Stimulated activated CD4-positive, alpha-beta T cell treated with anti-CD3 and anti-CD28 coated beads, Interleukin-12 subunit alpha, Interleukin-12 subunit beta, amount 100 ng/mL, for 24 hours (primary cell): ENCODE measurements at regions not wholly inside any gene's neighbourhood (a gene's known extent, or its start where the extent isn't known, plus 50 kb on each side); places are given as distances from the start of the nearest gene placed in this dataset.

Experiments
- DNase-seq, 2 experiments: peaks; one replicate each; pipeline ENCODE4 v3.0.0-alpha.2; 2020; ENCODE audit warnings: low read depth in 2 of 2

- DNase-seq, result no peak
Measured at GRCh38 chr10:118175148-118175547, 128.4 kb upstream of the RAB11FIP2 start.

- DNase-seq, result no peak
Measured at GRCh38 chr10:118173296-118173695, 126.6 kb upstream of the RAB11FIP2 start.

- no peak for DNase-seq
Measured at GRCh38 chr10:118171861-118172260, 125.1 kb upstream of the RAB11FIP2 start.

- DNase-seq, result no peak
Measured at GRCh38 chr10:118167056-118167700, 120.4 kb upstream of the RAB11FIP2 start.

- no peak for DNase-seq
Measured at GRCh38 chr10:118163217-118163616, 116.5 kb upstream of the RAB11FIP2 start.

GRCh38 chr10:118161461-118162246, 114.9 kb upstream of the RAB11FIP2 start:
- no peak for DNase-seq

GRCh38 chr10:118153287-118153686, 106.5 kb upstream of the RAB11FIP2 start:
- DNase-seq, result no peak

GRCh38 chr10:118151461-118151860, 104.7 kb upstream of the RAB11FIP2 start:
- DNase-seq, result no peak

GRCh38 chr10:118148247-118148646, 101.5 kb upstream of the RAB11FIP2 start:
- DNase-seq, result no peak

- DNase-seq, result no peak
Measured at GRCh38 chr10:118145256-118145655, 98.5 kb upstream of the RAB11FIP2 start.

GRCh38 chr10:118141471-118141870, 94.7 kb upstream of the RAB11FIP2 start:
- DNase-seq, result no peak

- DNase-seq, result no peak
Measured at GRCh38 chr10:118139321-118139720, 92.6 kb upstream of the RAB11FIP2 start.

GRCh38 chr10:118128675-118129074, 81.9 kb upstream of the RAB11FIP2 start:
- DNase-seq, result no peak

GRCh38 chr10:118118716-118119115, 72.0 kb upstream of the RAB11FIP2 start:
- no peak for DNase-seq

- DNase-seq, result no peak
Measured at GRCh38 chr10:118116715-118117449, 70.1 kb upstream of the RAB11FIP2 start.

GRCh38 chr10:118116362-118116714, 69.6 kb upstream of the RAB11FIP2 start:
- DNase-seq, result no peak

- no peak for DNase-seq
Measured at GRCh38 chr10:118115701-118116100, 69.0 kb upstream of the RAB11FIP2 start.

- DNase-seq, result no peak
Measured at GRCh38 chr10:118114992-118115391, 68.3 kb upstream of the RAB11FIP2 start.

- DNase-seq, result no peak
Measured at GRCh38 chr10:118112543-118113125, 65.9 kb upstream of the RAB11FIP2 start.

- no peak for DNase-seq
Measured at GRCh38 chr10:118110750-118111149, 64.0 kb upstream of the RAB11FIP2 start.

GRCh38 chr10:118108194-118109026, 61.7 kb upstream of the RAB11FIP2 start:
- DNase-seq, result no peak
